H1 (cell line): ENCODE measurements at regions not wholly inside any gene's neighbourhood (a gene's known extent, or its start where the extent isn't known, plus 50 kb on each side); places are given as distances from the start of the nearest gene placed in this dataset.

ENCODE experiments used
- CTCF ChIA-PET: fragments of 300-600 bp; sonication (Branson Sonifier 250); formaldehyde crosslinking; loops from one replicate; lab custom pipeline; 2021; ENCODE audit not compliant: partially characterized antibody; lab: Charles Lee
- POLR2A ChIA-PET: fragments of 300-600 bp; sonication (Branson Sonifier 250); formaldehyde crosslinking; loops from one replicate; lab custom pipeline; 2021; ENCODE audit warnings: inconsistent platforms; ENCODE audit not compliant: partially characterized antibody; lab: Charles Lee
- DNase-seq, 2 experiments: peaks; one replicate each; pipeline versions ENCODE4 v3.0.0 to v3.0.0-alpha.2; 2010 to 2022; ENCODE audit warnings: low spot score in 2 of 2, low read depth in 1 of 2, mixed read lengths in 1 of 2
- FAIRE-seq: peaks from 2 replicates; lab custom pipeline; 2011; peaks lifted over from hg19 to GRCh38; lab: Jason Lieb, UNC
- H2AFZ ChIP-seq: 2 replicates; pipeline ENCODE4 v1.8.1; 2012; ENCODE audit warnings: low read length, inconsistent platforms
- H2AK5ac ChIP-seq: 2 replicates; pipeline ENCODE4 v1.6.1; 2013; ENCODE audit warnings: low read depth, low read length
- H2BK120ac ChIP-seq: replicated peaks from 2 replicates; pipeline ENCODE3; 2013; ENCODE audit warnings: low read depth, low read length, inconsistent platforms
- H2BK12ac ChIP-seq: 2 replicates; pipeline ENCODE4 v1.6.1; 2013; ENCODE audit warnings: low read depth, low read length
- H2BK15ac ChIP-seq: 2 replicates; pipeline ENCODE4 v1.6.1; 2013; ENCODE audit warnings: low read length
- H2BK20ac ChIP-seq: 2 replicates; pipeline ENCODE4 v1.6.1; 2013; ENCODE audit warnings: low read length
- H2BK5ac ChIP-seq: 2 replicates; pipeline ENCODE4 v1.6.1; 2013; ENCODE audit warnings: low read depth, low read length
- H3K14ac ChIP-seq: 2 replicates; pipeline ENCODE4 v1.6.1; 2013; ENCODE audit warnings: inconsistent platforms; ENCODE audit not compliant: insufficient read length
- H3K18ac ChIP-seq: 2 replicates; pipeline ENCODE4 v1.6.1; 2013; ENCODE audit warnings: low read length; ENCODE audit errors: extremely low read depth
- H3K23ac ChIP-seq: 2 replicates; pipeline ENCODE4 v1.6.1; 2013; ENCODE audit warnings: inconsistent platforms; ENCODE audit not compliant: insufficient read length
- H3K23me2 ChIP-seq: 2 replicates; pipeline ENCODE4 v1.6.1; 2013; ENCODE audit warnings: low read depth, low read length
- H3K27ac ChIP-seq: 2 replicates; pipeline ENCODE4 v1.6.1; 2011; ENCODE audit warnings: low read depth, low read length, inconsistent platforms
- H3K27me3 ChIP-seq, 4 experiments: replicated peaks in 1 of 4; 1 replicate in 1 of 4; 2 replicates in 3 of 4; pipeline versions ENCODE4 v1.6.1 to v1.8.1; 2011 to 2013; ENCODE audit warnings: low read length in 3 of 4, mild to moderate bottlenecking in 3 of 4, inconsistent platforms in 2 of 4, mixed read lengths in 2 of 4, moderate library complexity in 1 of 4; ENCODE audit not compliant: control insufficient read depth in 3 of 4, insufficient read depth in 3 of 4; ENCODE audit errors: extremely low read depth in 1 of 4
- H3K36me3 ChIP-seq, 4 experiments: 2 replicates each; pipeline versions ENCODE4 v1.6.1 to v1.8.1; 2011 to 2013; ENCODE audit warnings: mild to moderate bottlenecking in 4 of 4, low read length in 3 of 4, moderate library complexity in 2 of 4, control low read depth in 1 of 4, inconsistent platforms in 1 of 4; ENCODE audit not compliant: insufficient read depth in 4 of 4, control insufficient read depth in 2 of 4
- H3K4ac ChIP-seq: replicated peaks from 2 replicates; pipeline ENCODE3; 2013; ENCODE audit warnings: low read length, low read depth, mixed read lengths, inconsistent platforms; ENCODE audit not compliant: insufficient read length
- H3K4me1 ChIP-seq, 4 experiments: replicated peaks in 1 of 4; 1 replicate in 1 of 4; 2 replicates in 3 of 4; pipeline versions ENCODE4 v1.6.1 to v1.8.1; 2011 to 2013; ENCODE audit warnings: low read length in 3 of 4, inconsistent platforms in 2 of 4, mixed read lengths in 1 of 4; ENCODE audit not compliant: insufficient read depth in 4 of 4, control insufficient read depth in 3 of 4
- H3K4me2 ChIP-seq, 2 experiments: 2 replicates each; pipeline versions ENCODE4 v1.6.1 to v1.8.1; 2011 to 2013; ENCODE audit warnings: low read depth in 2 of 2, low read length in 2 of 2, control low read depth in 1 of 2, inconsistent platforms in 1 of 2, mild to moderate bottlenecking in 1 of 2; ENCODE audit not compliant: insufficient read depth in 1 of 2
- H3K4me3 ChIP-seq, 4 experiments: fragments of 200-600, 300-600 bp in 1 of 4; sonication (generic), shearing (Covaris generic), sonication (Bioruptor Twin) in 1 of 4; 2 replicates each; pipeline versions ENCODE4 v1.5.1 to v1.8.1; 2011 to 2016; ENCODE audit warnings: low read length in 4 of 4, low read depth in 3 of 4, control low read depth in 2 of 4, inconsistent platforms in 2 of 4, mild to moderate bottlenecking in 2 of 4, mixed read lengths in 1 of 4, moderate library complexity in 1 of 4; ENCODE audit not compliant: insufficient read depth in 2 of 4; ENCODE audit errors: extremely low read depth in 1 of 4
- H3K56ac ChIP-seq: replicated peaks from 2 replicates; pipeline ENCODE3; 2013; ENCODE audit warnings: low read depth, mild to moderate bottlenecking, mixed read lengths, low read length, inconsistent platforms; ENCODE audit not compliant: insufficient read length
- H3K79me1 ChIP-seq: 2 replicates; pipeline ENCODE4 v1.6.1; 2013; ENCODE audit warnings: low read depth, low read length, control low read depth
- H3K79me2 ChIP-seq, 2 experiments: 2 replicates each; pipeline versions ENCODE4 v1.6.1 to v1.8.1; 2012 to 2013; ENCODE audit warnings: low read length in 2 of 2, mild to moderate bottlenecking in 2 of 2, inconsistent platforms in 1 of 2; ENCODE audit not compliant: insufficient read depth in 2 of 2, control insufficient read depth in 1 of 2
- H3K9ac ChIP-seq, 4 experiments: replicated peaks in 1 of 4; 1 replicate in 1 of 4; 2 replicates in 3 of 4; pipeline versions ENCODE4 v1.6.1 to v1.8.1; 2011 to 2013; ENCODE audit warnings: low read depth in 3 of 4, low read length in 3 of 4, control low read depth in 2 of 4, mild to moderate bottlenecking in 2 of 4, moderate library complexity in 2 of 4, inconsistent platforms in 1 of 4; ENCODE audit errors: extremely low read depth in 1 of 4
- H3K9me3 ChIP-seq, 2 experiments: 2 replicates each; pipeline versions ENCODE4 v1.6.1 to v1.8.1; 2012 to 2013; ENCODE audit warnings: mild to moderate bottlenecking in 2 of 2, moderate library complexity in 2 of 2, control low read depth in 1 of 2, inconsistent platforms in 1 of 2, low read depth in 1 of 2, low read length in 1 of 2, mixed read lengths in 1 of 2; ENCODE audit not compliant: insufficient read depth in 2 of 2
- H4K20me1 ChIP-seq, 2 experiments: replicated peaks in 1 of 2; 2 replicates each; pipeline versions ENCODE3 to v1.8.1; 2011 to 2013; ENCODE audit warnings: inconsistent platforms in 2 of 2, low read length in 2 of 2, mild to moderate bottlenecking in 1 of 2; ENCODE audit not compliant: insufficient read depth in 2 of 2, control insufficient read depth in 1 of 2
- H4K5ac ChIP-seq: 2 replicates; pipeline ENCODE4 v1.6.1; 2013; ENCODE audit warnings: low read length, low read depth, mixed read lengths, inconsistent platforms; ENCODE audit not compliant: insufficient read length
- H4K8ac ChIP-seq: 2 replicates; pipeline ENCODE4 v1.8.0; 2013; ENCODE audit warnings: mild to moderate bottlenecking, moderate library complexity, low read length, inconsistent platforms; ENCODE audit not compliant: insufficient read depth; ENCODE audit errors: extremely low read depth
- H4K91ac ChIP-seq: replicated peaks from 2 replicates; pipeline ENCODE3; 2013; ENCODE audit warnings: low read length, mixed read lengths, inconsistent platforms; ENCODE audit not compliant: insufficient read length
- CHD2 ChIP-seq: IDR thresholded peaks from 2 replicates; pipeline ENCODE4 v1.6.1; 2012; ENCODE audit warnings: low read length, improper control_type of control experiment
- CREB1 ChIP-seq: IDR thresholded peaks from 2 replicates; pipeline ENCODE4 v1.6.1; 2012; ENCODE audit warnings: inconsistent platforms
- FOSL1 ChIP-seq: IDR thresholded peaks from 2 replicates; pipeline ENCODE4 v1.6.1; 2011; ENCODE audit warnings: mild to moderate bottlenecking, low read depth, low read length, moderate library complexity; ENCODE audit not compliant: insufficient read depth
- JUN ChIP-seq: IDR thresholded peaks from 2 replicates; pipeline ENCODE4 v1.6.1; 2011; ENCODE audit warnings: low read depth, mild to moderate bottlenecking, improper control_type of control experiment, low read length
- RXRA ChIP-seq: IDR thresholded peaks from 2 replicates; pipeline ENCODE4 v1.6.1; 2011; ENCODE audit warnings: low read depth, mild to moderate bottlenecking, low read length, moderate library complexity; ENCODE audit not compliant: insufficient read depth
- SAP30 ChIP-seq: fragments of 300-600 bp; sonication (generic); IDR thresholded peaks from 2 replicates; pipeline ENCODE4 v1.7.1; 2012; ENCODE audit warnings: low read length, moderate library complexity, mild to moderate bottlenecking, inconsistent platforms; ENCODE audit not compliant: insufficient read depth, insufficient replicate concordance
- SIN3A ChIP-seq, 2 experiments: IDR thresholded peaks in 1 of 2; conservative IDR thresholded peaks in 1 of 2; 2 replicates each; pipeline ENCODE4 v1.6.1; 2011 to 2012; ENCODE audit warnings: low read length in 2 of 2, improper control_type of control experiment in 1 of 2, low read depth in 1 of 2, mild to moderate bottlenecking in 1 of 2
- SRF ChIP-seq: IDR thresholded peaks from 2 replicates; pipeline ENCODE4 v1.6.1; 2011; ENCODE audit warnings: mild to moderate bottlenecking, low read depth, low read length, moderate library complexity
- TEAD4 ChIP-seq: IDR thresholded peaks from 2 replicates; pipeline ENCODE4 v1.6.1; 2012; ENCODE audit warnings: low read depth, low read length, inconsistent platforms, mixed read lengths
- YY1 ChIP-seq: IDR thresholded peaks from 2 replicates; pipeline ENCODE4 v1.6.1; 2011; ENCODE audit warnings: low read depth, mild to moderate bottlenecking, low read length
- WGBS, 2 experiments: shearing (Covaris generic) in 1 of 2; methylation state at CpG; one replicate each; pipeline versions ENCODE4 v1.1.6 to v1.1.7; 2013 to 2015; ENCODE audit warnings: low lambda C conversion rate in 2 of 2, mixed read lengths in 2 of 2, inconsistent platforms in 1 of 2, low coverage in 1 of 2, missing lambda C conversion rate in 1 of 2; ENCODE audit not compliant: insufficient replicate concordance in 2 of 2, insufficient coverage in 1 of 2, insufficient read length in 1 of 2; ENCODE audit errors: extremely low coverage in 1 of 2, missing lambda C conversion rate in 1 of 2; 5-methylcytosine and 5-hydroxymethylcytosine counted together
- TF ChIP-seq, protein P1 (sequence below): IDR thresholded peaks from 2 replicates; pipeline ENCODE4 v1.6.1; 2011; ENCODE audit warnings: low read length, improper control_type of control experiment

DNA sequence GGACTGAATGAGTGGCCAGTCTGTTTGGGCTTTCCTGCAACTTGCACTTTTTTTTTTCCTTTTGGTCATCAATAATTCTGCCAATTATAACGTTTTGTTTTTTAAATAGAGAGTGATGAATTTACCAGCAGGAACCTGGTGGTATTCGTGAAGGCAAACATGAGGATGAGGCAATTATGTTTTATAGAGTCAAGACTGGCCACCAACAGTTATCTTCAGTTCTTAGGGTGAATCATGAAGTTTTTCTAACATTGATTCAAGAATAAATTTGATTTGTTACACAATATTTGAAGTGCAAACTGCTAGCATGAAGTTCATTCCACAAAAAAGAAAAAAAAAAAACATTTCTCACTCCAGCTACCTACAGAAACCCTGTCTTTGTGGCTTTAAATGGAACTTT is 244.5 kb downstream of the SPRY2 start:
- no peaks in the 10 kb centered on the region for H3K27me3 ChIP-seq
- H2BK15ac ChIP-seq = no peak overlapping the region
- no peak overlapping the region for H2AFZ ChIP-seq
- no peak overlapping the region for H2BK120ac ChIP-seq
- no peak overlapping the region for H3K23ac ChIP-seq
- POLR2A ChIA-PET = no interaction called here
- H3K4me2 ChIP-seq = no peak overlapping the region
- H3K79me1 ChIP-seq = no peaks in the 10 kb centered on the region
- H3K4me3 ChIP-seq = no peak overlapping the region
- no peaks in the 10 kb centered on the region for H4K20me1 ChIP-seq
- no peak overlapping the region for H2BK12ac ChIP-seq
- no peak overlapping the region for H3K4ac ChIP-seq
- H2AK5ac ChIP-seq = no peak overlapping the region
- WGBS, 2 experiments = 45% methylated on average over 2 of the region's 2 CpGs; no CpG with 5 or more reads in 1 of the 2 experiments
- no peaks in the 10 kb centered on the region for H3K36me3 ChIP-seq
- H3K79me2 ChIP-seq = no peaks in the 10 kb centered on the region
- no peak overlapping the region for H4K8ac ChIP-seq
- H2BK20ac ChIP-seq = no peak overlapping the region
- no peak overlapping the region for H4K91ac ChIP-seq
- no peak overlapping the region for H3K9ac ChIP-seq
- no peaks in the 10 kb centered on the region for H3K23me2 ChIP-seq
- CTCF ChIA-PET = interaction anchor here (0.6 kb wide), 2 partner anchors 264 to 353 kb away, joined by 3 to 5 read pairs; no protein-coding TSS in a partner anchor
- H3K27ac ChIP-seq = no peak overlapping the region
- no peak overlapping the region; the same call in 1 of the 2 replicates for H3K18ac ChIP-seq
- H3K56ac ChIP-seq = no peak overlapping the region
- DNase-seq (no peak), FAIRE-seq (peak; percentile 75)
- no peaks in the 10 kb centered on the region for H3K9me3 ChIP-seq
- no peak overlapping the region for H4K5ac ChIP-seq
- H2BK5ac ChIP-seq = peak overlapping the region; percentile 26; the same call in 1 of the 2 replicates
- H3K4me1 ChIP-seq = peaks cover 0 to 4% (median 0%) of the 10 kb centered on the region in 4 experiments; a peak in 1 of 7 replicates
- no peak overlapping the region for H3K14ac ChIP-seq
- no peak for TF ChIP-seq TEAD4
- TF ChIP-seq JUN = no peak
- no peak for TF ChIP-seq FOSL1
- TF ChIP-seq SRF = no peak
- TF ChIP-seq SAP30 = no peak
- no peak for TF ChIP-seq YY1
- TF ChIP-seq CREB1 = no peak
- TF ChIP-seq, protein P1, sequence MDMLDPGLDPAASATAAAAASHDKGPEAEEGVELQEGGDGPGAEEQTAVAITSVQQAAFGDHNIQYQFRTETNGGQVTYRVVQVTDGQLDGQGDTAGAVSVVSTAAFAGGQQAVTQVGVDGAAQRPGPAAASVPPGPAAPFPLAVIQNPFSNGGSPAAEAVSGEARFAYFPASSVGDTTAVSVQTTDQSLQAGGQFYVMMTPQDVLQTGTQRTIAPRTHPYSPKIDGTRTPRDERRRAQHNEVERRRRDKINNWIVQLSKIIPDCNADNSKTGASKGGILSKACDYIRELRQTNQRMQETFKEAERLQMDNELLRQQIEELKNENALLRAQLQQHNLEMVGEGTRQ = no peak
- no peak for TF ChIP-seq CHD2
- TF ChIP-seq SIN3A (conservative IDR thresholded peaks at IDR 0.05 in 1 of 2, IDR thresholded peaks at IDR 0.05 in 1 of 2; ENCODE audit: low read depth in 1 of 2, low read length in 2 of 2) = no peak
- TF ChIP-seq RXRA = no peak
- TF ChIP-seq, all 59 proteins: peak for 0
